ENCODE measurements at regions not wholly inside any gene's neighbourhood (a gene's known extent, or its start where the extent isn't known, plus 50 kb on each side); places are given as distances from the start of the nearest gene placed in this dataset.

DNA sequence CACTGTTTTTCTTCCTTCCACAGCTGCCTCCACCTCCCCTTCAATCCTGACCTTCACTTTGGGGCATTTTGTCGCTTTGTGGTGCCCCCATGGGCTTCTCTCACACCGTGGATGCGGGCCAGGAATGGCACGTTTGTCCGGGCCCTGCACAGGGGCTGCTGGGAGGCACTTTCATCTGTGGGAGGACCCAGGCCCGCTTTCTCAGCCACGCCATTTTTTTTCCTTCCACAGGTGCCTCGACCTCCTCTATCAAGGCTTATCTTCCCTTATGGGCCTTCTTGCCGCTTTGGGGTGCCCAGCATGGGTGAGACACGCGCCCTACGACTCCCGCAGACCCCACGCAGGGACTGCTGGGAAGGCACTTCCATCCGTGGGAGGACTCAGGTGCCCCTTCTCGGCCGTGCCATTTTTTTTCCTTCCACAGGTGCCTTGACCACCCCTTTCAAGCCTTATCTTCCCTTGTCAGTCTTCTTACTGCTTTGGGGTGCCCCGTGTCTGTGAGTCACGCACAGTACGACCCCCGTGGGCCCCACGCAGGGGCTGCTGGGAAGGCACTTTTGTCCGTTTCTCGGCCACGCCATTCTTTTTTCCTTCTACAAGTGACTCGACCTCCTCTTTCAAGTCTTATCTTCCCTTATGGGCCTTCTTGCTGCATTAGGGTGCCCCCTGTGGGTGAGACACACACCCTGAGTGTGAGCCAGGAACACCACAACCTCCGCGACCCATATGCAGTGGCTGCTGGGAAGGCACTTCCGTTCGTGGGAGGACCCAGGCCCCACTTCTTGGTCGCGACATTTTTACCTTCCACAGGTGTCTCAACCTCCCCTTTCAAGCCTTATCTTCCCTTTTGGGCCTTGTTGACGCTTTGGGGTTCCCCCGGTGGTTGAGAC is 270.7 kb downstream of the ALG10 start:
- no peaks in the 10 kb centered on the region for H3K36me3 ChIP-seq (ENCODE audit: control insufficient read depth, insufficient read depth, low read length)
- no peak overlapping the region for H3K27ac ChIP-seq (ENCODE audit: insufficient read depth, low read length)
- no peak overlapping the region for H3K4me2 ChIP-seq (ENCODE audit: extremely low read depth, insufficient read depth, low read length)
- no peaks in the 10 kb centered on the region for H3K27me3 ChIP-seq (ENCODE audit: control insufficient read depth, insufficient read depth, low read length)
- no peak for DNase-seq (ENCODE audit: low read depth in 2 of 2)
- H3K9me3 ChIP-seq (ENCODE audit: control insufficient read depth, insufficient read depth, low read depth, low read length) = no peaks in the 10 kb centered on the region
- no peaks in the 10 kb centered on the region for H3K79me2 ChIP-seq (ENCODE audit: control insufficient read depth, insufficient read depth, low read length)
- no peaks in the 10 kb centered on the region for H4K20me1 ChIP-seq (ENCODE audit: control insufficient read depth, extremely low read depth, insufficient read depth, low read length)
- no peak overlapping the region for H3K4me3 ChIP-seq (replicated peaks in 1 of 4; ENCODE audit: control extremely low read depth in 1 of 4, insufficient read depth in 1 of 4, low read depth in 3 of 4, low read length in 4 of 4)
- no peak overlapping the region for H3K9ac ChIP-seq (ENCODE audit: insufficient read depth, low read length)
- TF ChIP-seq EZH2 (IDR thresholded peaks at IDR 0.05; ENCODE audit: low read length, missing control alignments) = no peak
- TF ChIP-seq CTCF (conservative IDR thresholded peaks at IDR 0.05 in 1 of 2, IDR thresholded peaks at IDR 0.05 in 1 of 2; ENCODE audit: low read depth in 1 of 2, low read length in 2 of 2) = no peak
- H2AFZ ChIP-seq (ENCODE audit: low read length) = no peak overlapping the region
- no peaks in the 10 kb centered on the region for H3K4me1 ChIP-seq (ENCODE audit: control insufficient read depth, extremely low read depth, insufficient read depth, low read length)

DNA sequence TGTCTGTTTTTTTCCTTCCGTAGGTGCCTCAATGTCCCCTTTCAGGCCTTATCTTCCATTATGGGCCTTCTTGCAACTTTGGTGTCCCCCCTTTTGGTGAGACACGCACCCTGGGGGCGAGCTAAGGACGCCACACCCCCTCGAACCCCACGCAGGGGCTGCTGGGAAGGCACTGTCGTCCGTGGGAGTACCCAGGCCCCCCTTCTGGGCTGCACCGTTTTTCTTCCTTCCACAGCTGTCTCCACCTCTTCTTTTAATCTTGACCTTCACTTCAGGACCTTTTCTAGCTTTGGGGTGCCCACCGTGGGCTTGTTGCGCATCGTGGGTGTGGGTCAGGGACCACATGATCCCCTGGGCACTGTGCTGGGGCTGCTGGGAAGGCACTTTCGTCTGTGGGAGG is 271.8 kb downstream of the ALG10 start:
- no peaks in the 10 kb centered on the region for H3K36me3 ChIP-seq (ENCODE audit: control insufficient read depth, insufficient read depth, low read length)
- H4K20me1 ChIP-seq (ENCODE audit: control insufficient read depth, extremely low read depth, insufficient read depth, low read length) = no peaks in the 10 kb centered on the region
- H3K27ac ChIP-seq (ENCODE audit: insufficient read depth, low read length) = no peak overlapping the region
- no peak for TF ChIP-seq EZH2 (IDR thresholded peaks at IDR 0.05; ENCODE audit: low read length, missing control alignments)
- TF ChIP-seq CTCF (conservative IDR thresholded peaks at IDR 0.05 in 1 of 2, IDR thresholded peaks at IDR 0.05 in 1 of 2; ENCODE audit: low read depth in 1 of 2, low read length in 2 of 2) = no peak
- DNase-seq (ENCODE audit: low read depth in 2 of 2) = no peak
- no peak overlapping the region for H3K4me2 ChIP-seq (ENCODE audit: extremely low read depth, insufficient read depth, low read length)
- H3K27me3 ChIP-seq (ENCODE audit: control insufficient read depth, insufficient read depth, low read length) = no peaks in the 10 kb centered on the region
- H3K9ac ChIP-seq (ENCODE audit: insufficient read depth, low read length) = no peak overlapping the region
- no peaks in the 10 kb centered on the region for H3K4me1 ChIP-seq (ENCODE audit: control insufficient read depth, extremely low read depth, insufficient read depth, low read length)
- H2AFZ ChIP-seq (ENCODE audit: low read length) = no peak overlapping the region
- no peak overlapping the region for H3K4me3 ChIP-seq (replicated peaks in 1 of 4; ENCODE audit: control extremely low read depth in 1 of 4, insufficient read depth in 1 of 4, low read depth in 3 of 4, low read length in 4 of 4)
- no peaks in the 10 kb centered on the region for H3K9me3 ChIP-seq (ENCODE audit: control insufficient read depth, insufficient read depth, low read depth, low read length)
- no peaks in the 10 kb centered on the region for H3K79me2 ChIP-seq (ENCODE audit: control insufficient read depth, insufficient read depth, low read length)

- Histone ChIP-seq H3K4me2 (ENCODE audit: extremely low read depth, insufficient read depth, low read length) (no peak overlapping the region), H3K27ac (ENCODE audit: insufficient read depth, low read length) (no peak overlapping the region), H3K4me1 (ENCODE audit: control insufficient read depth, extremely low read depth, insufficient read depth, low read length) (no peaks in the 10 kb centered on the region), H4K20me1 (ENCODE audit: control insufficient read depth, extremely low read depth, insufficient read depth, low read length) (no peaks in the 10 kb centered on the region), H3K36me3 (ENCODE audit: control insufficient read depth, insufficient read depth, low read length) (no peaks in the 10 kb centered on the region), H3K79me2 (ENCODE audit: control insufficient read depth, insufficient read depth, low read length) (no peaks in the 10 kb centered on the region), H2AFZ (ENCODE audit: low read length) (no peak overlapping the region), H3K9ac (ENCODE audit: insufficient read depth, low read length) (no peak overlapping the region), H3K4me3 (replicated peaks in 1 of 4; ENCODE audit: control extremely low read depth in 1 of 4, insufficient read depth in 1 of 4, low read depth in 3 of 4, low read length in 4 of 4) (no peak overlapping the region), H3K27me3 (ENCODE audit: control insufficient read depth, insufficient read depth, low read length) (no peaks in the 10 kb centered on the region), H3K9me3 (ENCODE audit: control insufficient read depth, insufficient read depth, low read depth, low read length) (no peaks in the 10 kb centered on the region)
- no peak for TF ChIP-seq EZH2 (IDR thresholded peaks at IDR 0.05; ENCODE audit: low read length, missing control alignments)
- no peak for TF ChIP-seq CTCF (conservative IDR thresholded peaks at IDR 0.05 in 1 of 2, IDR thresholded peaks at IDR 0.05 in 1 of 2; ENCODE audit: low read depth in 1 of 2, low read length in 2 of 2)
- no peak for DNase-seq (ENCODE audit: low read depth in 2 of 2)
Observed at GRCh38 chr12:34294671-34295365, 272.5 kb downstream of the ALG10 start.

All from fibroblast of lung (primary cell).